HG03066 (cell line): ENCODE measurements at regions not wholly inside any gene's neighbourhood (a gene's known extent, or its start where the extent isn't known, plus 50 kb on each side); places are given as distances from the start of the nearest gene placed in this dataset.
"Not testable (repeated sequence)": the region's sequence is repeated elsewhere in the genome, so short reads cannot be mapped to it uniquely, and the experiment has no call there.

Source experiments
- ATAC-seq: cut with Tn5 transposase; IDR thresholded peaks from one replicate; pipeline ENCODE4 v1.9.1; 2021; ENCODE audit warnings: low read depth; ENCODE audit not compliant: unreplicated experiment

DNA sequence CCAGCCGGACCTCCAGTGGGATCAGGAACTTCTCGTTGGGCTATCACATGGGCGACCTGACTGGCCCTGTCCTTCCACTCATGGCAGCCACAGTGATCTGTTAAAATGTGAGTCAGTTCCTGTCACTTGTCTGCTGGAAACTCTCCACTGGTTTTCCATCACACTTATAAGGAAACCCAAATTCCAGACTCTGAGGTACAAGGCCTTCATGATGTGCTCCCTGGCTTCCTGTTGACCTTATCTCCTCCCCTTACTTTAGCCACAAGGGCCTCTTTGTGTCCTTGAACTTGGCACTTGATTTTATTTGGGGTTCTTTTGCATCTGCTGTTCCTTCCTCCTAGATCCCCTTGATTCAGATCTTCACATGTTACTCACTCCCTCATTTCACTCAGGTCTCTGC is 96.8 kb downstream of the TENT5C start:
- no peak for ATAC-seq

DNA sequence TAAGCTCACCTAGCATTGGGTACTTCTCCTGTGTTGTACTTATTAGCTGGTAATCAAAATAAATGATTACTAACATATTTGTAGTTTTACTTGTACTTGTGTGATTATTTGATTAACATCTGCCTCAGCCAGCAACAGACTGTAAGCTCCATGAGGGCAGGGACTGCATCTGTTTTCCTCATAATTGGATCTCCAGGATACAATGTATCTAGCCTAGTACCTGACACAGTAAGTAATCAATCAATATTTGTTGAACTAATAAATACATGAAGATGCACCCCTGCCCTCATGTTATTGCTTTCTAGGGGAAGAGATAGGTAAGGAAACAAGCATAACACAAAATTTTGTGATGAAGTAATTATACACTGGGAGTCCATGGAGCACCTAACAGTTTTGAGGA is 101.5 kb downstream of the TENT5C start:
- ATAC-seq: no peak

GRCh38 chr1:117708323-117709248 is 102.7 kb downstream of the TENT5C start:
- ATAC-seq: no peak

DNA sequence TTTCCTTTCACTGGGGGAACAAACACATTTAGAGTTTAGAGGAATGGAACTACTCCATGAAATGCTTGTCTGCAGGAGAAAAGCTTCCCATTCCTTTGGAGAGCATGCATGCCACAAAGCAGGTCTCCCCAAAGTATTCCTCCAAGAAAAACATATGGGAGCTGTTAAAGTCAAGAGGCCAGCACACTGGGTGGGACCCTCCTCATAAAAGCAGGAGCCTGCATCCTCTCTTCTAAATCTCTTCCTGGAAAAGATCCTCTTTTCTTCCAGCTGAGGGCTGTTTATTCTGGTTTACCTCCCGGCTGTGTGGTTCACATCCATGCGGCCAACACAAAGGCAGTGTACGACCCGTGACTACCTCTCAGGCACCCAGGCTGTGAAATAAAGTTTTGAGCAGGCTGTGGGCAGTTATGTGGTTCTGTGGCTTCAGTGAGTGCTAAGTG is 103.4 kb downstream of the TENT5C start:
- no peak for ATAC-seq

DNA sequence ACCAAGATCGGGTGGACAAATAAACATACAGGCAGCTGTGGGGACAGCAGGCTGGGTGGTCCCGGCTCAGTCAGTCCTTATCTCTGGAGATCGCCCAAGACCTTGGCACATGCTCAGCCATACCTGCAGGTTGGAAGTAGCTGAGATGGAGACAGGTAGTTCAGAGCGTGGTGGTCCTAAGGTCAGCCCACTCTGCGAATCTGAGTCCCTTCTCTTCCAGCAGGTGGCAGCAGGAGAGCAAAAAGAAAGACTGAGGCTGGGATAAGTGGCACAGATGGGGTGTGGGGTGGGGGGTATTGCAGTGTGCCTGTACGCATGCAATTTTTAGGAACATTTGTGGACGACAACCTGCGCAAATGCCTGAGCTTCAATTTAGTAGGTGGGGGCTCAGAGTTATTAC is 104.9 kb downstream of the TENT5C start:
- ATAC-seq: no peak

DNA sequence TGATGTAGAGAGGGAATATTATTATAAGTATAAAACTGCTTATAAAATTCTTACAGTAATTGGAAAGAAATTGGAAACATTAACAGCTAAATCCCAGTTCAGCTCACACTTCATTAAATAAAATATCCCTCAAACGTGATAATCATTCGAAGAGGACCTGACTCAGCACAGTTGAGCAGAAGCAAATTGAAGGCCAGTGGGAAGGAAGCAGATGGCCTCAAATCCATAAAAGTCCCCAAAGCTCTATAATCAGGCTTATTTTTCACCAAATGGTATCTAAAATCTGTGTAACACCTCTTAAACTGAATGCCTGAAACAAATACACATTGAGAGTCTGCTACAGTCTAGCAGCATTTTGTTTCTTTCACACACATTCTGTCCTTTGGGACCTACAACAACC is 106.8 kb downstream of the TENT5C start:
- no peak for ATAC-seq

GRCh38 chr1:117714546-117714945 is 108.7 kb downstream of the TENT5C start:
- no peak for ATAC-seq

GRCh38 chr1:117716030-117716429 is 110.2 kb downstream of the TENT5C start:
- not testable (repeated sequence) for ATAC-seq

- not testable (repeated sequence) for ATAC-seq
Observed at GRCh38 chr1:117717980-117718379, 112.1 kb downstream of the TENT5C start.

DNA sequence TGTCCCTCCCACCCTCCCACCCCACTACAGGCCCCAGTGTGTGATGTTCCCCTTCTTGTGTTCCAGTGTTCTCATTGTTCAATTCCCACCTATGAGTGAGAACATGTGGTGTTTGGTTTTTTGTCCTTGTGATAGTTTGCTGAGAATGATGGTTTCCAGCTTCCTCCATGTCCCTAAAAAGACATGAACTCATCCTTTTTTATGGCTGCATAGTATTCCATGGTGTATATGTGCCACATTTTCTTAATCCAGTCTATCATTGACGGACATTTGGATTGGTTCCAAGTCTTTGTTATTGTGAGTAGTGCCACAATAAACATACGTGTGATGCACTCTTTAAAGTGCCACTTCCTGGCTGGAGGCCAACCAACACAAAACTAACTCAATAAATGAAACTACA is 112.7 kb downstream of the TENT5C start:
- not testable (repeated sequence) for ATAC-seq

DNA sequence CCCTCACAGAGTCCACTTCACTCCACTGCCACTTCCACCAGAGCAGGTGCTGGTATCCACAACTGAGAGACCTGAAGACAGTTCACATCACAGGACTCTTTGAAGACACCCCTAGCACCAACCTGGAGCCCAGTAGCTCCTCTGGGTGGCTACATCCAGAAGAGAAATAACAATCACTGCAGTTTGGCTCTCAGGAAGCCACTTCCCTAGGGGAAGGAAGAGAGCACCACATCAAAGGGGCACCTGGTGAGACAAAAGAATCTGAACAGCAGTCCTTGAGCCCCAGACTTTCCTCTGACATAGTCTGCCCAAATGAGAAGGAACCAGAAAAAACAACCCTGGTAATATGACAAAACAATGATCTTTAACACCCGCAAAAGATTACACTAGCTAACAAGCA is 113.2 kb downstream of the TENT5C start:
- ATAC-seq: no peak

DNA sequence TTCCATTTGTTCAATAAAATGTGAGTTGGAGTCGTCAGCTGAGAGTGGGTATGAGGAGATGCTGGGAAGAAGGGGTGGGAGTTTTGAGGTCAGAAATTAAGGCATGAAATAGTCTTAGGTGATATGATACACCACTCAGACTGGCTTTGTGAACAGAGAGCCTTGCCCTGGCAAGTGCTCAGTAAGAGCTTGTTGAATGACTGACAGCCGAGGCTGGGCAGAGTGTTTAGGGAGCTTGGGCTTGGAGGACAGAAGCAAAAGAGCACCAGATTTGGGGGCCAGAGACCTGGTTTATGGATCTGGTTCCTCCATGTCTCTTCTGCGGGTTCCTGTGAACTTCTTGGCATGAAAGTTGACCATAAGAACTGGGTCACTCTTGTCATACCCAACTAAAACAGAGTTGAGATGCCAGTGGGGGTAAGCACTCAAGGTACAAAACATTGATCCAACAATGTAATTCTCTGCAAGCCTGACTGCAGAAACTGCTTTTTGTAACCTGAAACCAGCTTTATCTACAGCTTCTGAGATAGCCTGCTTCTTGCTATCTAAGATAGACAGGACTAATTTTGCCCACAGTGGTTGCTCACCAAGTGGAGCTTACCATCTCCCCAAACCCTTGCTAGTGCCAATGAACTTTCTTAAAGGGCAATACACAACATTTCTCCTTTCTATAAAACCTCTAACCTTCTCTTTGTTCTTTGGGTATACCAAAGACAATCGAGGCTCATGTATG is 126.4 kb downstream of the TENT5C start:
- ATAC-seq: no peak

DNA sequence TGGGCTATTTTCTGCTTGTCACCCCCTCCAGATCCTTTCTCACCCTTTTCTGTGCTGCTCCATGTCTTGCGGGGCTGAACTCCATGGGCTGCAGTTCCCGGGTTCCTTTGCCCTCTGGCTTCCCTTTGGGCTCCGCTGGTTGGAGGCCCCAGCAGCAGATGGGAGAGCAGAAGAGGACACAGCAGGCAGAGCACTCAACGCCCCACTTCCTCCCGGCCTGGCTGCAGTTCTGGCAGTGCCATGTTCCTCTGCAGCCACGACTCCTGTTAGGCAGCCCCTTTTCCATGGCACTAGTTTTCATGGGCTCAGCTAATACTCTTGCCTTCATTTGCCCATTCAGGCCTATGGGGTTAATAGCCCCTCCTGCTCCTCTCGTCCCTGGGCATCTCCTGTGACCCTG is 127.1 kb downstream of the TENT5C start:
- ATAC-seq: no peak

- no peak for ATAC-seq
Observed at GRCh38 chr1:117734403-117734802, 128.6 kb downstream of the TENT5C start.

GRCh38 chr1:117735045-117735992 is 129.5 kb downstream of the TENT5C start:
- ATAC-seq: no peak

DNA sequence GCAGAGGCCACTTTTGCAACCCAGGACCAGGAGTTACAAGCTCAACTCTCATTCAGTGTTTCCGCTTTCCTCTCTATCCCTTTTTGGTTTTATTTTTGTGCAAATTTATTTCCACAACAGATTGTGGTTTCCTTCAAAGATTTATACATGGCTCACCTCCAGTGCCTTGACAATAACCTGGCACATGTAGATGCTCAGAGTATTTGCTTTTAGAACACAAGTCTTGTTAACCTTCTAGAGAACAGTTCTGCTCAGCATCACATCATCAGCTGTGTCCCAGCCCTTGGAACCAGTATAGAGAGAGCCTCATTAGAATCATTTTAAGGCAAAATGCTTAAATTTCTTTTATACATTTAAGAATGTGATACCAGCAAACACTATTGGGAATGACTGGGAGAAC is 133.7 kb downstream of the TENT5C start:
- no peak for ATAC-seq

DNA sequence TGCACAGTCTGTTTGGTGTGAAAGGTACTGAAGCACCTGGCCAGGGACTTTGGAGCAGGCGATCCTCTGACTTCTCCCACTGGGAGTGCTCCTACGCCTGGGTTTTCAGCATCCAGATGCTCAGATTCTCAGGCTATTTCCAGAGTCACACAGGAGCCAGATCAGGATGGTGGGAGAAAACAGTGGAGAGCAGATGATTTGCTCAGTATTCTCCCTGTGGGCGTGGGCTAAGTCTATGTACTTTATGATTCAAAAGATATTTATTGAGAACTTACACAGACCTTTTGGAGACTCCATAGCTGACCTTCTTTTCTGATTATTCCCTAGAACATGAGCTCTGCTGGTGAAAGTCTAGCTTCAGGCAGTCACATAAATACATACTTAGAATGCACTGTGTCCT is 134.6 kb downstream of the TENT5C start:
- ATAC-seq: no peak

GRCh38 chr1:117746565-117746964 is 140.7 kb downstream of the TENT5C start:
- not testable (repeated sequence) for ATAC-seq

DNA sequence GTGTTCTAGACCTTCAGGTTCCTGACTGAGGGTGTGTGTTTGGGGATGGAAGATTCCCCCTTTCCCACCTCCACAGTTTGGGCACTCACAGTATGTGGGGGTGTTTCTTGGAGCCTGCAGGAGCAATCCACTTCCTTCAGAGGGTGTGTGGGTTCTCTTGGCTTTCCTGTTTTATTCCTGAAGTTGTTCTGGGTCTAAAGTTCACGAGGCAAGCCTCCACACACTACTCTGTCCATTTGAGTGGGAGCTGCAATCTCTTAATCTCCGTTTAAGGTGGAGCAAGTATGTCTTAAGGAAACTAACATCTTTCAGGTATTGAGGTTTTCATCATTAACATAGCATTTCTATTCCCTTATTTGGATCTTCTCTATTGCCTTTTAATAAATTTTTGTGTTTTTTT is 141.8 kb downstream of the TENT5C start:
- ATAC-seq: no peak

GRCh38 chr1:117751321-117751720 is 145.5 kb downstream of the TENT5C start:
- ATAC-seq: no peak

GRCh38 chr1:117752661-117753060 is 146.8 kb downstream of the TENT5C start:
- no peak for ATAC-seq
